Large intestine (tissue), 3 donors: ENCODE measurements at regions not wholly inside any gene's neighbourhood (a gene's known extent, or its start where the extent isn't known, plus 50 kb on each side); places are given as distances from the start of the nearest gene placed in this dataset.
A peak's percentile ranks its signal among the peaks of the same experiment; 100 is the strongest.

ENCODE experiments used
- DNase-seq, 2 donors: peaks; one replicate each; pipeline versions ENCODE4 v3.0.0 to v3.0.0-alpha.2; 2013
- H3K27ac ChIP-seq: one replicate; pipeline ENCODE4 v1.5.1; 2013; ENCODE audit warnings: low read length
- H3K27me3 ChIP-seq: 2 replicates; pipeline ENCODE4 v1.6.1; 2013; ENCODE audit warnings: low read length; ENCODE audit not compliant: control insufficient read depth, insufficient read depth
- H3K36me3 ChIP-seq: 2 replicates; pipeline ENCODE4 v1.6.1; 2013; ENCODE audit warnings: low read length; ENCODE audit not compliant: control insufficient read depth, insufficient read depth
- H3K4me1 ChIP-seq: one replicate; pipeline ENCODE4 v1.6.1; 2013; ENCODE audit warnings: low read length; ENCODE audit not compliant: control insufficient read depth, insufficient read depth
- H3K4me3 ChIP-seq: one replicate; pipeline ENCODE4 v1.5.1; 2013; ENCODE audit warnings: low read length
- H3K9me3 ChIP-seq: one replicate; pipeline ENCODE4 v1.6.1; 2013; ENCODE audit warnings: mild to moderate bottlenecking, low read depth, low read length, moderate library complexity; ENCODE audit not compliant: control insufficient read depth
- WGBS: methylation state at CpG from one replicate; pipeline ENCODE4 v1.1.5; 2013; ENCODE audit warnings: low lambda C conversion rate; ENCODE audit not compliant: insufficient coverage; 5-methylcytosine and 5-hydroxymethylcytosine counted together

DNA sequence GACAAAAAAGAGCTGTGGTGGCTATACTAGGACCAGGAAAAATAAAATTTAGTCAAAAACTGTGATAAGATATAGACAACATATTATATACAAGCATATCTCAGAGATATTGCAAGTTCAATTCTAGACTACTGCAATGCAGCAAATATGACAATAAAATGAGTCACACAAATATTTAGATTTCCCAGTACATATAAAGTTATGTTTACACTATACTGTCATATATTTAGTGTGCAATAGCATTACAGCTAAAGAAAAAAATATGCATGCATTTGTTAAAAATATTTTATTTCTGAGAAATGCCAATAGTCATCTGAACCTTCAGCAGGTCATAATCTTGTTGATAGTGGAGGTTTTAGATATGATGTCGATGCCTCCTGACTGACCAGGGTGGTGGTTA lies 72.1 kb downstream of the AKR1C4 start:
- H3K4me1 ChIP-seq, result peaks cover 3% of the 10 kb centered on the region
- peaks cover 3% of the 10 kb centered on the region for H3K9me3 ChIP-seq
- WGBS, result no CpG with 5 or more reads among the region's 1 CpG
- no peaks in the 10 kb centered on the region for H3K27me3 ChIP-seq
- no peaks in the 10 kb centered on the region for H3K36me3 ChIP-seq
- H3K4me3 ChIP-seq, result no peak overlapping the region
- H3K27ac ChIP-seq, result no peak overlapping the region
- DNase-seq, result no peak

DNA sequence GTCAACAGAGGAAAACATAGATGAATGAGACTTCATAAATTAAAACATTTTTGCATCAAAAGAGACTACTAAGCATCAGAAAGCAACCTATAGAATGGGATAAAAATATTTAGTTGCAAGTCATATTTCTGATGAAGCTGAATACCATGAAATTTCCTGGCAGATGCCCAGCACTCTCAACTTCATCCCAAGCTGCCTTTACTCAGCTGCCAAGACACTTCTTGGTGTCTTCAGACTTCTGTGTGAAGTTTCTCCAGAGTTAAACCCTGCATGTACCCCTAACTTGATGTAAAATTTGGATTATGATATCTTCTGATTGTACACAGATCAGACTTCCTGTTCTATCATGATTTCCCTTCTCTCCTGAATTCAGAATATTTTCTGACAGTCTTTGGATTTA lies 73.2 kb downstream of the AKR1C4 start:
- no peaks in the 10 kb centered on the region for H3K36me3 ChIP-seq
- DNase-seq, result no peak
- H3K4me3 ChIP-seq, result no peak overlapping the region
- H3K9me3 ChIP-seq, result peaks cover 3% of the 10 kb centered on the region
- H3K27me3 ChIP-seq, result no peaks in the 10 kb centered on the region
- peaks cover 3% of the 10 kb centered on the region for H3K4me1 ChIP-seq
- H3K27ac ChIP-seq, result no peak overlapping the region

DNA sequence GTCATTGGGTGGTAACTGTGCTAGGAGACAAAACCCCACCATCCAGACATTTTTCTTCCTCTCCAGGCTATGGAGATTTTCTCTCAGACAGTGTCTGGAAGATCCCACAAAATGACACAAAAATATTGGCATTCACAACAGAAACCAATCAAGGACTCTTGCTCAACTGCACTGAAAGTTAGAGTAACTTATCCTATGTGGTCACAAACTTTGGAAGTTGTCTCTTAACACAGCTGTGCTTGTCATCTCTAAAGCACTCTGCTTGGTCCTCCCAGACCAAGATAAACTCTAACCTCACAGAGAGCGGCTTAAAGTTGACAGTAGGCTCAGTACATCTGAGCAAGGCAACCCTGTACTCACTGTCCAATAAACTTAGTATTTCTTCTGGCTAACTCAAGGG lies 74.9 kb downstream of the AKR1C4 start:
- H3K9me3 ChIP-seq, result no peaks in the 10 kb centered on the region
- no CpG with 5 or more reads among the region's 1 CpG for WGBS
- no peak for DNase-seq

DNA sequence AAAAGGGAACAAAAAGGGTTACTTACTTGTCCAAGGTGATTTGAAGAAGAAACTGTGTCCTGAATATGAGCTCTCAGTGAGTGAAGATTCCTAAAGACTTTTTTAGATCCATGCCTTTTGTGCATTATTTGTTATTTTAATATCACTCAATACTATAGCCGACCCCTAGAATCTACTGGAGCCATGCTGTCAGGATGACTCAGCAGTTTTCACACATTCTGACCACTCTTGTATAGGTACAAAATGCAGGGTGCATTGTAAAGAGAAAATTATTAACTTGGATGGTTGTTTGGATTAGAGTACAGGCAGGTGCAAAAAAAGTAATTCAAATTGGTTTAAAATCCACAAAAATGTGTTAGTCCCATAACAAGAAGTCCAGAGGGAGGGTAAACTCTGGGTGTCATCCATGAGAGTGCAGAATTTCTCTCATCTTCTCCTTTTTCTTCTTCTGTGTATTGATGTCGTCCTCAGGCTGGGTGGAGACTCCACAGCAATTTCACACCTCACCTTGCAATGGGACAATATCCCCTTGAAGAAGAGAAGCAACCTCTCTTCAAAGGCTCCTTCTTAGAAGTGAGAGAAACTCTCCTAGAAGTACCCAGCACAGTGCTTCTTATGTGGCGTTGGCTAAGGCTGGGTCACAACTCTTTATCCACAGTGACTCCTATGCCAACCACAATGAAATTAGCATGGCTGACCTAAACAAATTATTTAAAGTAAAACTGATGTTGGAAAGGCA lies 75.6 kb downstream of the AKR1C4 start:
- Histone ChIP-seq H3K27ac (no peak overlapping the region), H3K9me3 (no peaks in the 10 kb centered on the region), H3K36me3 (no peaks in the 10 kb centered on the region), H3K4me3 (no peak overlapping the region), H3K27me3 (no peaks in the 10 kb centered on the region), H3K4me1 (no peaks in the 10 kb centered on the region)
- WGBS, result 67% methylated on average over 1 of the region's 3 CpGs
- DNase-seq, result no peak

More for the DNA sequence above, 74.9 kb downstream of the AKR1C4 start:
- Histone ChIP-seq H3K27me3 (no peaks in the 10 kb centered on the region), H3K27ac (no peak overlapping the region), H3K4me3 (no peak overlapping the region), H3K36me3 (no peaks in the 10 kb centered on the region), H3K4me1 (no peaks in the 10 kb centered on the region)

DNA sequence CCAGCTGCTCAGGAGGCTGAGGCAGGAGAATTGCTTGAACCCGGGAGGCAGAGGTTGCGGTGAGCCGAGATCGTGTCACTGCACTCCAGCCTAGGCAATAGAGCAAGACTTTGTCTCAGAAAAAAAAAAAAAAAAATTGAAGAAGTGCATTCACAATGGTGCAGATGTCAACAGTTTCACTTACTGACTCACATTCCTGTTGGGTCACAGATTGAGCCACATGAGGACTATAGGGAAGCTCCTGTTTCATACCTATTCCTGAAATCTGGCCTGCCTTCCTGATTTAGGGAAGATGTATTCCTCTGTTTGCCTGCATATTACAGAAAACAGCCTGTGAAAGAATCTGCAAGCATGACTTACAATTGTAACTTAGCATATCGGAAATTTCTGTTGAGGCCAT lies 78.2 kb downstream of the AKR1C4 start:
- H3K4me3 ChIP-seq, result no peak overlapping the region
- no peak for DNase-seq
- no peaks in the 10 kb centered on the region for H3K9me3 ChIP-seq
- WGBS, result no CpG with 5 or more reads among the region's 5 CpGs
- no peak overlapping the region for H3K27ac ChIP-seq
- H3K27me3 ChIP-seq, result no peaks in the 10 kb centered on the region
- H3K4me1 ChIP-seq, result no peaks in the 10 kb centered on the region
- no peaks in the 10 kb centered on the region for H3K36me3 ChIP-seq

DNA sequence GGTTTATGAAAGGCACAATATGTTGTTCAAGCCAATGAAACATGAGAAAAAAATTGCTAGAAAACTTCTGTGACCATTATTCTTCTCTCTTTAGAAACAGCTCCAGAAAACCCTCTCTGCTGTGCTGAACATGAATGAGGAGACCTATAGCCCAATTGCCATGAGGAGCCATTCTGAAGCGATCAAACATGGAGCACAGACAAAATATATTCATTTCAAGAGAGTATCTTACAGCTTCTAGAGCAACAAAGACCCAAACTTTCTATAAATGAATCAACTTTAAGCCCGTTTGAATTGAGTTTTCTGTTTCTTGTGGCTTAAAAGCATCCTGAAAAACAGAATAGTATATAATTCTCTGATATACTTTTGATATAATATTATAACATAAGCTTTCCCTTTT lies 83.4 kb upstream of the UCN3 start:
- Histone ChIP-seq H3K36me3 (no peaks in the 10 kb centered on the region), H3K27ac (no peak overlapping the region), H3K4me1 (no peaks in the 10 kb centered on the region), H3K27me3 (no peaks in the 10 kb centered on the region), H3K4me3 (no peak overlapping the region), H3K9me3 (no peaks in the 10 kb centered on the region)
- WGBS, result no CpG with 5 or more reads among the region's 2 CpGs
- no peak for DNase-seq

DNA sequence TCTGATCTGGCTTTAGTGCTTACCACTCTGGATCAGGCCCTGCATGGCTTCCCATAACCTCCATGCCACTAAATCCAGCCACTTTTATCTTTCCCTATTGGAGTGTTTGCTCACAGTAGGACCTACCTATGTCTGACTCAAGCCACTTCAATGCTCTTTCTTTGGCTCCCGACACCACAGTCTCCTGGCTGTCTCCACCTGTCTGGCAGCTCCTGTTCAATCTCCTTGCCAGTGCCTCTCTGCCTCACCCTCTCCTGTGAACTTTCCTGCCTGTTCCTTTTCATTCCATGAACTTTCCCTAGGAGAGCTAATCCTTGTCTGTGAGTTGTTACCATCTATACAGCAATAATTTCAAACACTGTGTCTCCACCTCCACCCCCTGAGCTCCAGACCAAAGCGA lies 82.6 kb upstream of the UCN3 start:
- H3K36me3 ChIP-seq, result no peaks in the 10 kb centered on the region
- DNase-seq, result no peak
- H3K9me3 ChIP-seq, result no peaks in the 10 kb centered on the region
- no peak overlapping the region for H3K4me3 ChIP-seq
- H3K27me3 ChIP-seq, result no peaks in the 10 kb centered on the region
- no peaks in the 10 kb centered on the region for H3K4me1 ChIP-seq
- WGBS, result 100% methylated on average over 1 of the region's 2 CpGs
- H3K27ac ChIP-seq, result no peak overlapping the region

DNA sequence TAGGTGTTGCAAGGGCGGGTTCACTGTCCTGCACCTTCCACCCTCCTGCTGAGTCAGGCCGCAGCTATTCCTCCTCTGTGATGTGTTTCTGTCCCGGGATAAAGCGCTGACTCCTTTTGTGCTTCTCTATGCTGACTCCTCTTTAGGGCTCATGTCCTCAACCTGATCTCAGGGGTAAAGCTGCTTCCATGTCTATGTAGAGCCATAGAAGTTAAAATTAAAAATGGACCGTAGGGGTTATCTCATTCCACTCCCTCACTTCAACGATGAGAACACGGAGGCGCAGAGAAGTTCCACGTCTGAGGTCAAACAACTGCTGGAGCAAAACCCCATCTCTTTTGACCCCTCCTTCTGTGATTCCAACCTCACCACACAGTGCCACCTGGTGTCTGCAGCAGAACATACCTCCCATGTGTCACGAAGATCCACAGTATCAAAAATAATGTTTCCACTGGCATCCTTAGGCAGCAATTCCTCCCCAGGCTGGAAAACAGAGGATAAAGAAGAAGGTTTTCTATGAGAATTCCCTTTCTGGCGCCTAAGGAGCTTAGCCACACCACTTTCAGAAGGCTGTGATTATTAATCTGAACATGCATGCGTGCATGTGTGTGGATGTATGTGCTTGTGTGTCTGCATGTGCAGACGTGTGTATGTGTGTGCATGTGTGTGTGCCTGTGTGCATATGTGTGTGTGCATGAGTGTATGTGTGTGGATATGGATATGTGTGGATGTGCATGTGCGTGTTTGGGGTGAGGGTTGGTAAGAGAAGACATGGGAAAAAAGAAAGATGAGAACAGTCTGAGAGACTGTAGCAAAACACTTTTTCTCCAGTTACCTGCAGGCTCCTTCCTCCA lies 81.2 kb upstream of the UCN3 start:
- WGBS, result 19% methylated on average over 5 of the region's 14 CpGs
- H3K27me3 ChIP-seq, result no peaks in the 10 kb centered on the region
- no peaks in the 10 kb centered on the region for H3K9me3 ChIP-seq
- H3K36me3 ChIP-seq, result no peaks in the 10 kb centered on the region
- no peak overlapping the region for H3K4me3 ChIP-seq
- no peaks in the 10 kb centered on the region for H3K4me1 ChIP-seq
- H3K27ac ChIP-seq, result no peak overlapping the region
- DNase-seq, result peak; percentile 49 to 72

DNA sequence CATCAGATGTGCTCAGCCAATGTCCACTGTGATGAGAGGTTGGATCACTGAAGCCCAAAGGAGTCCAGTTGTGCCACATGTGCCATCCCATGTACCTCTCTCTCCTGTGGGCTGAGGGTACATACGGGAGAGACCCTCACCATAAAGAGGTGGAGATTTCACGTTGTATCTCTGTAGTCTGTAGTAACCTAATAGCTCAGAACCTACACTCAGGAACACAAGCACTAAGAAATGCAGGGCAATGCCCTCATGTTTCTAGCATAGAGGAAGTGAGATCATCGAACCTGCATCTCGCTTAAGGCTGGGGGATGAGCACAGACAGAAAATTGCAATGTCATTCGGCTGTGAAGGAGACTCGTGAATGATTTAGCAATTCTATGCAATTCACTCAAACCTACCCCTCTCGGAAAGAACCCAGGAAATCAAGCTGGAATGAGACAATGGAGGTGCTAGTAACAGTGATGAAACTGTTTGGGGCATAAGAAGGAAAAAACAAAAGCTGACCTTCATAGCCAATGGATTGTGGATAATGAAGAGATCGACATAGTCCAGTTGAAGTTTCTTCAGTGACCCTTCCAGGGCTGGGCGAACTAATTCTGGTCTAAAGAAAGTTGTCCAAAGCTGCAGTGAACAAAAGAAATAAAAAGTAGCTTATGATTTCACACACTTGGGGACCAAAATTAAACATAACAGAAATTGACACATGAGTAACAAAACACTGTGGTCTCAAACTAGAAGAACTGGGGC lies 80.3 kb upstream of the UCN3 start:
- Histone ChIP-seq H3K9me3 (no peaks in the 10 kb centered on the region), H3K4me1 (no peaks in the 10 kb centered on the region), H3K36me3 (no peaks in the 10 kb centered on the region), H3K27ac (no peak overlapping the region), H3K4me3 (no peak overlapping the region), H3K27me3 (no peaks in the 10 kb centered on the region)
- 90% methylated on average over 3 of the region's 9 CpGs for WGBS
- no peak for DNase-seq

DNA sequence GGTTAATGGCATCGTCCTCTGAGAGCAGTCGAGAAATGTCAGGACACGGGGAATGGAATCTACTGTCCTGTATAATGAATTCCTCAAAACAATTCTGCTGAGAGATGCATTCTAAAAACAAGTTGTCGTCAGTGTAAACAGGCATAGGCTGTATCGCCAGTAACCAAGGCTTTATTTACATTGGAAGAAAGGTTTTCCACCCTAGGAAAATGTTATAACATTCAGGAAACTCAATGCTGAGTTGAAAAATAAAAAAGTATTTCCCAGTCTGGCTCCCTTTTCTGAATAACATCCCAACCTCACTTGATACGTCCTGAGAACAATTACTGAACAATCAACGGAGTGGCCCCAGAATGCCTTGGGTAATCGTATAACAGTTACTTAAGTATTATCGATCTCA lies 79.6 kb upstream of the UCN3 start:
- H3K27me3 ChIP-seq, result no peaks in the 10 kb centered on the region
- no peaks in the 10 kb centered on the region for H3K36me3 ChIP-seq
- H3K4me1 ChIP-seq, result no peaks in the 10 kb centered on the region
- no peak overlapping the region for H3K4me3 ChIP-seq
- DNase-seq, result no peak
- no peak overlapping the region for H3K27ac ChIP-seq
- H3K9me3 ChIP-seq, result no peaks in the 10 kb centered on the region
- no CpG with 5 or more reads among the region's 9 CpGs for WGBS
